ENCODE measurements at regions not wholly inside any gene's neighbourhood (a gene's known extent, or its start where the extent isn't known, plus 50 kb on each side); places are given as distances from the start of the nearest gene placed in this dataset.

DNA sequence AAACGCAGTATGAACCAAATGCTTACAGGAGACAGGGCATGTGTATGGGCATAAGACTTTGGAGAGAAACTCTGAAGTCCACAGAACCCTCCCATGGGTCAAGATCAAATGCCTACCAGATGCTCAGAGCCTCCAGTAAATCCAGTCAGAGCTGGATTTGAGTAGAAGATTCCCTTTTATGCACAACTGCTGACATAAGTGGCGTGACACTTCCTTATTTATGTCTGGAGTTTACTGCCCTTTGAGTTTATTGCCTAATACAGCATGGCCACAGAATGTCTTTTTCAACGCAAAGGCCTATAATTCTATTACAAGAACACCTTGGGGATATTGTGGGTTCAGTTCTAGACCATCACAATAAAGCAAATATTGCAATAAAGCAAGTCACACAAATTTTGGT lies 220.0 kb upstream of the FOXQ1 start:
- no peak for DNase-seq (ENCODE audit: low read depth in 1 of 2, low spot score in 1 of 2)

DNA sequence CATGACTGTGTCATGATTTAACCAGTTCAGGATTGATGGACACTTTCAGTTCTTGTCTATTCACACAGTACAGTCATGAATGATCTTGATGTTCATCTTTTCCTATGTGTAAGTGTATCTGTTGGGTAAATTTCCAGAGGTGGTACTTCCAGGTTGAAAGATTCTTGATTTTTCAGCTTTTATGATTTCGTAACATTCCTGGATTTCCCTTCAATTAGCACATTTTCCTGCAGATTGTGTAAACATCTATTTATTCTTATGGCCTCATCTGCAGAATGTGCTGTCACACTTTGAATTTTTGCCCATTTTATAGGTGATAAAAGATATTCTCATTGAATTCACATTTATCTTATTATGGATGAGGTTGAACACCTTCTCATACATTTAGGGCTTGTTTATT lies 222.0 kb upstream of the FOXQ1 start:
- DNase-seq (ENCODE audit: low read depth in 1 of 2, low spot score in 1 of 2) = no peak

DNA sequence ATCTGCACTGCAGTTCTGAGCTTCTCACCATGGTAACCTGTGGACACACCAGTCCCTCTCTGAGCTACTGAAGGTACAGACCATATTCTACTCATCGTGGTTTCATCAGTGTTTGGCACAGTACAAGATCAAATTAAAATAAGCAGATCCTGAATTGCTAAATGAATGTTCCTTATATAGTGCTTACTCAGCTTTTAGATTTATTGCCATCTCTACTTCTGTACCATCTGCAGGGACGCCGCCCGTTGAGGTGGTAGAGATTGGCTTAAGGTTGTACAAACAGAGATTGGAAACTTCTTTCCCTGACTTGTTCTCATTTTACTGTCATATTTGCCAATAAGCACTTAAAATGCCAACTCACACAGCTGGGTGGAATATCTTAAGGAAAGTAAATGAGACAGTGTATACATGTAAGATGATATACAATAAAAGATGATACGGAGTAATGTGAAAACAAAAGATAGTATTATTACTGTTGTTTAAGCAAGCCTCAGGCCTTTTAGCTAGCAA lies 223.4 kb upstream of the FOXQ1 start:
- DNase-seq (ENCODE audit: low read depth in 1 of 2, low spot score in 1 of 2) = no peak

DNA sequence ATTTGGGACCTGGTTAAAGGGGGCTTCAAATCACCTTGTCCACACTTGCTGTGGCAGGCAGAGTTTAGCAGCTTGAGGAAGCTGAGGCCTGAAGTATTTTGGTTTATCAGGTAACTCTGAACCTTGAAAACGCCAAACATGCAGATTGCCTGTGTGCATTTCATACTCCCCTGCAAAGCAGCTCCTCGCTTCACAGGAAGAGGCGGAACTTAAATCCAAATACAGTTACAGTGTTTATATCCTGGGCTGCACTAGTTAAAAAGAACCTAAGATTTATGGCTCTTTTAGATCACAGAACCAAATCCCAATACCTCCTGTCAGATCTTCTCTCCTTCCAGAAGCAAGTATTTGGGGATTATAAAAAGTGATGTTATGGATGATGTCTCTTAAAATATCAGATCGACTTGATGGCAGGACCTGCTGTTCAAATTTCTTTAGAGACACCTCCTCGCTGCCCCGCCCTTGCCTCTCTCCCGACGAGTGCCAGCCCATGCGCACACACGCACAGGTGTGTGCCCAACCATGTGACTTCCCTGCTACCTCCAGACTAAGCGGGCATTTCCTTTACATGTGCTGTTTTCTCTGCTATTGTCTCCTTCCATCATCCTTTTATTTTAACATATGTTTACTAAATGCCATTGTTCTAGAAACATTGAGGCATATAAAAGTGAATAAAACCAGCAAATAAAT lies 224.6 kb upstream of the FOXQ1 start:
- no peak for DNase-seq (ENCODE audit: low read depth in 1 of 2, low spot score in 1 of 2)

DNA sequence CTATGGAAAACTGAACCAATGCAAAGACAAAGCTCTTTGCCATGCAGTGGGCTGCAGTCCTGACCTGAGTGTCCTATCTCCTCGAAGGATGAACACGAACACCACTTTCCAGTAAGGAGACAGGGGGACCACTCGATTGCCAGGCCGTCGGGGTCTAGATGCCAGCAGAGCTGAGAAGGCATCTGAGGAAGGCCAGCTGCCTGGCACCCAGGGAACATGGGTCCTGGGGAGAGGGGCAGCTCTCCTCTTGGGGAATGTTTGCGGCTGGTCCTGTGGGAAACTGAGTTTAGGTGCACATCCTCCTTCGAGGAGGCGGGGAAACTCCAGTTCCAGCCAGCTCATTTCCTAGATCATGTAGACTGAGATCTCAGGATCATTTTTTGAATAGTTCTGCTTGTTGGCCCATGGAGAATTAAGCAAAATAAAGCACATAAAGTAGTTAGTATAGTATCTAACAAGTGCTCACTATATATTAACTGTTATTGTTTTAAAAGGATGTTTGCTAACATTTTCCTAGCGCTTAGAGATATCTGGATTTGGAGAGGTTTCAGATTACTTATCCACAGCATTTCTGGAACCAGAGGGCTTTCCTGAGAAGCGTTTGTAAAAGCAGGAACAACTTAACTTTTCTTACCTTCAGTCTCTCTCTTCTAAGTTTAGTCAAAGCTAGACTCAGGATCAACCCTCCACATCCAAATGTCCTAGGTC lies 225.3 kb upstream of the FOXQ1 start:
- DNase-seq (ENCODE audit: low read depth in 1 of 2, low spot score in 1 of 2) = no peak

DNA sequence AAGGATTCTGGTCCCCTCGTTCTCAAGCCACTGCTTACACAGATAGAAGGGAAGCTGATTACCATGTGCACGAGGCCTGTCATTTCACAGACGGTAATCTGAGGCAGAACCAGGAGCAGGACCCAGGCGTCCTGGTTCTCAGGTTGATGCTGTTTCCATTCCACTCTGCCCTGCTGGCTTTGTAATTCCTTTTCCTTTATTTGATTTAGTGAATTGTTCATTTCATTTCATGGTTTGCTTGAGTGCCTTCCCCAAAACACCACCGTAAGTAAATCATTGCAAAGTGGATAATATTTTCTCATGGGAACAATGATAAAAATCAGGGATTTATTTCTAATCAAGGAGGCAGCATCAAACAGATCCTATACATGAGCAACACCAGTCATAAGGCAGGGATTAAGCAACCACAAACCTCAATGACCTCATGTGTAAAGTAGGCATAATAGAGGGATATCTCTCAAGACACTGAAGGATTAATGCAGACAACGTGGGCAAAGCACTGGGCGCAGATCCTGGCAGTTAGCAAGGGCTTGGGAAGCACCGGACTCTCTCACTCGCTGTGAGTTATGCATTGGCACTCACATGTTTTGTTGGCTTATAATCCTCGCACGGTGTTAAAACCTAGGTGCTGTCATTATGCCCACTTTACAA lies 229.5 kb upstream of the FOXQ1 start:
- DNase-seq (ENCODE audit: low read depth in 1 of 2, low spot score in 1 of 2) = no peak

DNA sequence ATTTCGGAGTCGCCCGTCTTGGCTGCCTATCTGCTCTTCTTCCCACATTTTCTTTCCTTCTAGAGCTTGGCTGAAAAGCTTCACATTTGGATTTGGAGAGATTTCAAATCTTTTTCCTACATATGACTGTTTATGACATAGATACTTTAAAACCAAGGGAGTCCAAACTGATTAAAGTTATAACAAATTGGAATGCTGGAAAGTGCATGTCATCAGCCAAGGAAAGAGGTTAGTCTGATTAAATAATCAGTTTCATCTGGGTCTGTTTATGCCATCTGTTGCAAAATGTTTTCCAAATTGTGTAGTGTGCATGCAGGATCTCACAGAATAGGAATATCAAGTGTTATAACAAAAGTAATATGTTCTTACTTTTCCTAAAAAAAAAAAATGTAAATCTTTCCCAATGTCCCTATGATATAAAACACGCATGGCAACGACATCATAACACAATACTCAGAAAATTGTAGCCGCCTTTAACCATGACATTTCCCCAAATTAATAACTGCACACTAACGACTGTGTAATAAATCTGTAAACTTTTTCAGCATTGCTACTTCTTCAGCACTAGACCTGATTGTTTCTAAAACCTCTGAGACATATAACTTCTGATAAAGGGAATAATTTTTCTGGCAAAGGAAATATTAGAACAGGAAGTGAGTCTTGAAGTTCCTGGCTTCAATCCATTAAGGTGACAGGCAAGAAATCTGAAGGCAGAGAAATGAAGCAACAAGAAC lies 230.2 kb upstream of the FOXQ1 start:
- no peak for DNase-seq (ENCODE audit: low read depth in 1 of 2, low spot score in 1 of 2)

DNA sequence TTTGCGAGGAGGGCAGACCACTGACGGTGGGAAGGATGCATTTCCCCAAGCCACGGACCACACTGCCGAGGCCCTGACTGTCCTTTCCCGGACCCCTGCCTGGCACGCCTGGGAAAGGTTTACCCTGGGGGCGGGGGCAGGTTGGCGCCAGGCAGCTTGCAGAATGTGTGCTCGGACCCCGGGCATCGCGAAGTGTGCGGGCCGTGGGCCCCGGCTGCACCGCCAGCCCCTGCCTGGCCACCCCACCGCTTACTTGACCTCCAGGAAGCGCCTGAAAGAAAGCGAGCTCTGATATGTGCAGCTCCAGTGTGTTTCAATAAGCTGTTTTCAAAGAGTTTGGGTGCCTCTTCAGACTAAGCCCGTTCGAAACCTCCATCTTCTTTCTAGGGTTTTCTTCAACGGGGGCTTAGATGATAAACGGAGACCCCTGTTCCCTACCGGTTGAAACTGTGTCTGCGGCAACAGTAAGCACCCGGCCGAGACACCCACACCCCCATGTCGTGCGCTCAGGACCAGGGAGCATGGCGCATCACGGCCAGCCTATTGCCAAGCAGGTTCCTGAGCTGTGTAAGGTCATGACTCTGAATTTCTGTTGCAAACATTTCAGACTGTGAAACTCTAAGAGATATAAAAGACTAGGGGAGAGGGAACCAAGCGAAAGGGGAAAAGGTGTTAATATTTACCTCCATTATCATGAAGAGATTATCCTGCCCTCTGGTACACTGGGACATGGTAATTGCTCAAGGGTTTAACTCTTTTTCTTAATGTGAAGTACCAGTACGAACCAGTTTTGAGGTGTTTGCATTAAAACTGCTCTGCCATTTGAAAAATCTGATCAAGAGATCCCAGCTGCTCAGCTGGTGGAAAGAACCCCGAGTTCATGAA lies 231.2 kb upstream of the FOXQ1 start:
- no peak for DNase-seq (ENCODE audit: low read depth in 1 of 2, low spot score in 1 of 2)

DNA sequence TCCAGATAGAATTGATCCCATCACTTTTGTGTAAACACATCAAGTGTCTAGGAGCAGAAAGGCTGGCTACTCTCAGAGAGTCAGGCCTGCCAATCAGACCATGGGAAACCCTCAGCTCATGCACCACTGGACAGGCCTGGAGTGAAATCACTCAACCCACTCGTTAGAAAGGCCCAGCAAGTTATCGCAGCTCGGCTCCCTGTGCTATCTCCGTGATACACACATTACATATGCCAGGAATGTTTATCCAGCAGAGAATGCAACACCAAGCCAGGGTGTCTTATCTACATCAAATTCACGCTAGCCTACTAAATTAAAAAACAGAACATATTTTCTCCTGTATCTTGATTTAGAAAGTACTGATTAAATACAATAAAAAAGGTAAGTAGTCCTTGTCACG lies 232.4 kb upstream of the FOXQ1 start:
- no peak for DNase-seq (ENCODE audit: low read depth in 1 of 2, low spot score in 1 of 2)

DNA sequence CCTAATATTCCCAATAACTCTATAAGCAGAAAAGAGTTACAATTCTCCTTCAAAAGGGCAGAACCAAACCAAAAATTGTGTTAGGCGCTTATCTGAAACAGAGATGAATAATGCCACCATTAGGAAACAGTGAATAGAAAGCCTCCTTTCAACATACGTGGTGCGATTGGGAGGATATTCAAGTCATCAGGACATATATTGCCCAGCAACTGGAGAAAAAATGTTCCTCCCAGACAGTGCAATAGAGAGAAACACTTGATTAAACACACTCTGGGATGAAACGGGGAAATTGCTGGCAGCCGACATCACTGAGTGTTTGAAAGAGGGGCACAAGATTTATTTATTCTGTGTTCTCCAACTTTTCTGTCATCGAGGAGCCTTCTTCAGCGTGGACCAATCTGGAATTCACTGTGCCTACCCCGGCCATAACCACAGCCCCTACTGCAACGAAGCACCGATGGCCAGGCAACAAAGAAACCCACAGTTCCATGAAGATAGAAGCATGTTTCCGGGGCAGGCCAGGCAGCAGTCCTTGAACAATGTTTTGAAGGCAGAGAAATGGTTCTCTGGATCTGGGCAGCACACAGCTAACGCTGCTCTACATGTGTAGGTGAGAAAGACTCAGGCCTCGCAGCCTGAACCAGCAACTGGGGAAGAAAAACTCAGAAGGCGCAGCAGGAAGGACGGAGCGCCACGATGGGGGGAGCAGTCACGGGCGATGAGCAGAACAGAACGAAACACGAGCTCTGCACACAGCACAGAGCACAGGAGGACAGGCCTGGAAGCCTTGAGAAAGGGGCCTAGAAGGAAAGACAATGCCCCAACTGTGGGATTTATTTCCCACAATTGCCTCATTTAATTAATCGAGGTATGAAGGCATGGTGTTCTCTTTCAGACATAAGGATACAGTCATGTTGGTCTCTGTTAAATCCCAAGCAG lies 234.2 kb upstream of the FOXQ1 start:
- DNase-seq (ENCODE audit: low read depth in 1 of 2, low spot score in 1 of 2) = no peak

DNA sequence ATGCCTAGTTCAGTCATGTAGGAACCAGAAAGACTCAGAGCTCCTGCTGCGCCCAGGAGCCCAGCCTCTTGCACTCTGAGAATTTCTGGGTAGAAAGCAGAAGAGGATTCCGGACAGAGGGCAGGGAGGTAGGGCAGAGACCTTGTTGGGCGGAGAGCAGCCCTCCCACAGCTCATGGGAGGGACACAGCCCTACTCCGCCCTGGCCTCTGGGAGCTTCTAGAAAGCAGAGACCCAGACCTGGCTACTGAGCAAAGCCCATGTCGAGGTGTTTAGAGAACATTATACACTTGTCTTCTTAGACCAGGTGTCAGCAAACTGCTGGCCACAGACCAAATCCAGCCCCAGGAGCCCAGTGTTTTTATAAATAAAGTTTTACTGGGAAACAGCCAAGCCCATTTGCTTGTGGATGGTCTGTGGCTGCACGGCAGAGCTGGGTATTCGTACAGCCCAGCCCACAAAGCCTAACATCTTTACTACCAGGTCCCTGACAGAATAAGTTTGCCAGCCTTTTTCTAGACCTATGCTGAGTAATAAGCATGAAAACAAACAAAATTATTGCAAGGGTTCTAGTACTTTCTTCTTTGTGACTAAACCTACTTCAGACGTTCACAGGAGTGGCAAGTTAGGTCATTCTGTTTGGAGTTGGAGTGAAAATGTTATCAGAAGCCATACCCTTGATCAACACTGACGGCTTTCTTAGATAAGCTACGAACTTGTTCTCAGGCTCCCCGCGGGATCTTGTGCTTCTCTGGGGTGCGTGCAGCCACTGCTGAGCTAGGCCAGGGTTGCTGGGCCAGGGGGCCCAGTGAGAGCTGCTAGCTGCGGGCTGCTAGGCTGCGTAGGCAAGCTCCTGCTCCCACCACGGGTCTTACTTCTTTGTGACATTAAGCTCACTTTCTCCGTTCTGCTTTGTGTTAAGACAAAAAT lies 235.1 kb upstream of the FOXQ1 start:
- no peak for DNase-seq (ENCODE audit: low read depth in 1 of 2, low spot score in 1 of 2)

DNA sequence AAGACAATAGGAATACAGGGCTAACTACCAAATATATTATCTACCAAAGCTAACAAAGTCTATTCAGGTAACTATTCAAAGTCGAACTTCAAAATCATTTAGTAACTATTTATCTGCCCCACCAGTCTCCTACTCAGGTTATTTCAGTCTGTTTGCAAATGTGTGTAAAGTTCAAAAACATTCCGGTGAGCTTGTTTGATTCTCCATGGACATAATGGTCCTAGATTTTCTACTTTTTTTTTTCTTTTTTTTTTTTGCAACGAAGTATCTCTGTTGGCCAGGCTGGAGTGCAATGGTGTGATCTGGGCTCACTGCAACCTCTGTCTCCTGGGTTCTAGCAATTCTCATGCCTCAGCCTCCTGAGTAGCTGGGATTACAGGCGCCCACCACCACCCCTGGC lies 236.0 kb upstream of the FOXQ1 start:
- no peak for DNase-seq (ENCODE audit: low read depth in 1 of 2, low spot score in 1 of 2)

DNA sequence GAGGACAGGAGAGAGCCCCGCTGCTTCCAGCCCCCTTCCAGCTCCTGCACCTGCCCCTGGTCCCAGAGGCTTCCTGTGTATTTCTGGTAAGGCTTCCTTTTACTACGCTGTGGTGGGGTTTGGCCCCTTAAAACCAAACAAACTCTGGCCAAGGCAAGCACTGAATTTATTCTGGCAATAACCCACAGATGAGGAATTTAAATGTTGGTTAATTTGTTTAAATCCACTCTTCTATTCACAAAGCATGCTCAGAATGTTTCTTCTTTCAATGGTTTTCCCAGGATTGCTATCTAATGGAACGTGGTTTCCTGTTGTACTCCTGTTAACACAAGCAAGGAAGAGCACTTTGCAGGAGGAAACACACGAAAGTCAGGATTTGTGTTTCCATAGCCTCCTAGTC lies 236.5 kb upstream of the FOXQ1 start:
- no peak for DNase-seq (ENCODE audit: low read depth in 1 of 2, low spot score in 1 of 2)

DNA sequence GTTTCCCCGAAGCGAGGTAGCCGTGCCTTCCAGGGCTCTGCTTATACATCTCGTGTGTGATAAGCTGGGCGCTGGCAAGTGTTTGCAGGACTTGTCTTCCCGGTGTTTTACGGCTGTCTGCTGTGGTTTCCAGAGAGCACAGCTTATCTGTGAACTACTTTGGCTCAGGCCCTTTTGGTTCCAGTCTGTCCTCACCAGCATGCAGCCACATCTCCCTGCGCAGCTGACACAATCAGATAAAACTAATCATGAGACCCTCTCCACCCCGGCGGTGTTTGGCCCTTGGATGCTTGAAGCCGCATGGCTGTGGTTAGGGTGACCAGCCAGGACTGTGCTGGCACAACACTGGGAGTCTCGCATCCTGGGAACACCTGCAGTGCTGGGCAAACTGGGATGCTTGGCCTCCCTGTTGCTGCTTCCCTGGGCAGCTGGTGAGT lies 241.8 kb upstream of the FOXQ1 start:
- DNase-seq (ENCODE audit: low read depth in 1 of 2, low spot score in 1 of 2) = no peak

DNA sequence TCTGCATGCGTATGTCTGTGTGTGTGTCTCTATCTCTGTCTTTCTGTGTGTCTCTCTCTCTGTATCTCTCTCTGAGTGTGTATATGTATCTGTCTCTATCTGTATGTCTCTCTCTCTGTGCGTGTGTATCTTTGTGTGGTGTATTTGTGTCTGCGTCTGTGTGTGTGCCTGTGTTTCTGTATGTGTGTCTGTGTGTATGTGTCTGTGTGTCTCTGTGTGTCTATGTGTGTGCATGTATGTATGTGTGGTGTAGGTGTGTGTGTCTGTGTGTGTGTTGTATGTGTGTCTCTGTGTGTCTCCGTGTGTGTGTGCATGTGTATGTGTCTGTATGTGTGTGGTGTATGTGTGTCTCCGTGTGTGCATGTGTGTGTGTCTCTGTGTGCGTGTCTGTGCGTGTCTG lies 243.0 kb upstream of the FOXQ1 start:
- no peak for DNase-seq (ENCODE audit: low read depth in 1 of 2, low spot score in 1 of 2)

DNA sequence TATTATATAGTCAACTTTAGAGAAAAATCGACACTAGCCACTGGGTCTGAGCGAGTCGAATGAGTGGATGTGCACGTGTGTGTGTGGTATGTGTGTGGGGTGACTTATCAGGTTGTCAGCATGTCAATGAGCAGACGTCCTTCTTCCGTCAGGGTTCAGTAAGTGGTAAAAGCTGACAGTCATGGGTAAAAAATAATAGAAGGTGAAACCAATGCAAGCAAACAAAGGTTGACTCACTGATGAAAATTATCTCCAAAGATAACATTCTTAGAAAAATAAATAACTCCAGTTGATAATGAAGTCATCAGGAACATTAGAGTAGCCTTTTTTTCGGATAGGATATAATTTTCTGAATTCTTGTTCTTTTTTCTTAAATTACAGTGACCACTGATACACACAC lies 243.8 kb upstream of the FOXQ1 start:
- DNase-seq (ENCODE audit: low read depth in 1 of 2, low spot score in 1 of 2) = no peak

DNA sequence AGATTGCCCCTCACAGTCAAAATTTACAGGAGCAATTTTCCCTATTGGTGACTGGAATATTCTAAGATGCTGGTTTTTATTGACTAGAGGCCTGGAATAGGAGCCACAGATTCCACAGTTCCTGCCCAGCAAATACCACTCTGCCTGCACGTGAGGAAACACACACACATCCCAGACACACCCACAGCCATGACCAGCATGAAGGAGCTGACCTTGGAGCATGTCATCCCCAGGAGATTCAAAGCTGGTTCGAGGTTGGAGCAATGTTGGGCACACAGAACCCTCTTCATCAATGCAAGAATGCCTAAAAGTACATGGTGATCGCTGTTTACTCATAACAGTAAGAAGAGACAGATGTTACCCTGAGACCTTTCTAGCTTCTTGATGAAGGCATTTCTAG lies 244.6 kb upstream of the FOXQ1 start:
- no peak for DNase-seq (ENCODE audit: low read depth in 1 of 2, low spot score in 1 of 2)

DNA sequence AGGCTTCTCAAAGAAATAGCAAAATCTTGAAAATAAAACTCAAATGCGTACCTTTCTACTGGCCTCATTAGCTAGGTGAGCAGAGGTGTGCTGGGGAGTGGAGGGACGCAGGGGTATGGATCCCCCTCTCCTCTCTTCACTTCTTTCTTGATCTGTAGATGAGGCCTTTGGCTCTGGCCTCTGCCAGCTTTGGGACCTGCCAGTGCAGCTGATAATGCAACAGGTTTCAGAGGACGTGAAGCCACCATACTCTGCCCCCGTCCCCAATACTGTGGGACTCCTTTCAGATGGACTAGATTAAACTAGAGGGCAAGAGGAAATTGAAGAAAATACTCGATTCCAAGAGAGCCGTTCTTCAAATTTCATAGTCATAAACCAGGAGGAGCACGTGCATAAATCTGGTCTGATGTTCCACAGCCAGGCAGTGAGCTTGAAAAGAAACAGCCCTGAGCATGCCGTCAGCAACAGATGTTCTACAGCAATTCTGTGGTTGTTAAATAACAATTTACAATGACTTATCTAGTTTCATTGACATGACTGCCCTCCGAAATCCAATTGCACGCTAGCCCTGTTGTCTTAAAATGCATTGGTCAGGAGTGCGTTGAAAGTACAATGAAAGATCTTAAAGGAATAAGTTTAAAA lies 245.3 kb upstream of the FOXQ1 start:
- no peak for DNase-seq (ENCODE audit: low read depth in 1 of 2, low spot score in 1 of 2)
